Stimulated activated CD4-positive, alpha-beta T cell treated with anti-CD3 and anti-CD28 coated beads, Interleukin-1b, Interleukin-23, amount 100 ng/mL, for 4 hours (primary cell): ENCODE measurements at regions not wholly inside any gene's neighbourhood (a gene's known extent, or its start where the extent isn't known, plus 50 kb on each side); places are given as distances from the start of the nearest gene placed in this dataset.
"Not testable (repeated sequence)": the region's sequence is repeated elsewhere in the genome, so short reads cannot be mapped to it uniquely, and the experiment has no call there.

ENCODE experiments used
- DNase-seq, 2 donors: peaks; one replicate each; pipeline ENCODE4 v3.0.0-alpha.2; 2020; ENCODE audit warnings: low read depth in 2 of 2

DNA sequence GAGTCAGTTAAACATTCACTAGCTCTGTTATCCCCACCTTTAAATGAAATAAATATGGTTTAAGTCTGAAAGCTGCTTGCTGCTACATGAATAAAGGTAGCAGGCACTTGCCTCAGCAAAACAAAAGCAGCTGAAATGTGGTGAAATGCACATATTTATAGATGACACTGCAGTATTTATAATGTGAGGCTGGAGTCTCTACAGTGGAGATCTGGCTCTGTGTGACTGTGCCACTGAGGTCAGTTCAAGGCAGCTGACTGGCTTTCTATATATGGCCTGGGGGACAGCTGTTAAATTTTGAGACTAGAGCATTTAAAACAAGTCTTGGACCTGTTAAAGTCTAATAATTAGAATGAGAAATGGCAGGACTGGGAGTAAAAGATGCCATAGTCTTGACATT, 859.6 kb upstream of the SEMA6A start:
- no peak for DNase-seq

DNA sequence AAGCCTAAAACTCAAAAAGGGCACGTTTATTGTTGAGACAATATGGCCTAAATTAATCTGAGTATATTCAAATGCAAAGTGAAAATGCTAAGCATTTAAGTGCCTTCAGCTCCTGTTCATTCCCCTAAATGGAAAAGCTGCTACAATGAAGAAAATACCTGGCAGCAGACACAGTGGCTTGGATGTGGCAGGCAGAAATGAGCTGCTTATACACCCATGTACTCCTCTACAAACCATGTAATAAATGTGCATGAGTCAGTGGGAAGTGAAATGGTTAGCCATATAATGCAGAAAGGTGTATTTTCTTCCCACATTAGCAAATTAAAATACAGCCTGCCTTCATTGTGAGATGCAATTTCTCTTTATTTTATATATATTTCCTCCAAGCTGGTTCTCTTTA, 859.2 kb upstream of the SEMA6A start:
- no peak for DNase-seq

DNA sequence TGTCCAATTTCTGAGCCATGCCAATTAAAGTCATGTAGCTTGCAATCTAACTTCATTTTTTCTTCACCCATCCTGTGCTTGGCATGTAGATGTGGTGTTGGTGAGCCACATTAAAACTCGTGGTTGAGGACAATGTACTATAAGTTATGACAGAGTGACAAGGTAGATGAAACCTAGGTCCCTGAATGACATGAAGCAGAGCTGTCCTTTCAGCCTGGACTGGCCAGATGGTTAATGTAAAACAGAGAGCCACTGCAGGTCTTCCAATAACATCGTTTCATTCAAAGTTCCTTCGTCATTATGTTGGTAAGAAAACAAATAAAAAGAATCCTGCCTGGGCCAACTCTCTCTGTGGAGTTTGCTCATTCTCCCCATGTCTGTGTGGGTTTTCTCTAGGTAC, 856.5 kb upstream of the SEMA6A start:
- DNase-seq = no peak

DNA sequence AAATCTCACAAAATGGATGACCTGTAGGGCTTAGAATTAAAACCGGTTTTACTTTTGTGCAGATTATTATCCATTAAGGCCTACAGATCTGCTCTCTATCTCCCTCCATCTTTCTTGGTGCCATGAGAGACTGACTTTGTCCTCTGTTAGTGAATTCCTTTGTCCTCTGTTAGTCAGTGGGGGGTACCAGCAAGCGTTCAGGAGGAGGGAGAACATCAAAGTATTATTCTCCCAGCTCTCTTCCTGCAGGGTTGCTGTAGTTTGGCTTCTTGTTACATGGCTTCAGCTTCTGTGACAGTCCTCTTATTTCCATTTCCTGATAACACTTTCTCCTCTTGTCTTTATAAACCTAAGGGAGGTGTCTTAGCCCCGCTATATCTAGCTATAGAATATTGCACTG, 850.5 kb upstream of the SEMA6A start:
- DNase-seq = no peak

DNA sequence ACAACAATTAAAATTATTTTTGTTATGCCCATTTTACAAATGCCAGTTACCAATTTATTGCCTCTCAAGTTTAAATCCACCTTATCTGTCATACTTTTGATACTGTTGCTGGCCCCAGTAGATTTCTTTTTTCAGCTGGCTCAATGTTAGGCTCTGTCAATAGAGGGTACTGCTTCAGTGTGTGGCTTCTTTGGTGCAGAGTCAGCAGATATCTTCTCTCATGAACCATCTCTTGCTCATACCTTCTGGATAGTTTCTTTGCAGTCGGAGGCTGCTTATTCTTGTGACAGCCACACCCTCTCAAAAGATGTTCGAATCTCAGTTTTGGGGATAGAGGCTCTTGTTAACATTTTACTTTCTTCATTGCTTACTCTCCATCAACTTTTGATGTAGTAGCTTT, 849.9 kb upstream of the SEMA6A start:
- no peak for DNase-seq

DNA sequence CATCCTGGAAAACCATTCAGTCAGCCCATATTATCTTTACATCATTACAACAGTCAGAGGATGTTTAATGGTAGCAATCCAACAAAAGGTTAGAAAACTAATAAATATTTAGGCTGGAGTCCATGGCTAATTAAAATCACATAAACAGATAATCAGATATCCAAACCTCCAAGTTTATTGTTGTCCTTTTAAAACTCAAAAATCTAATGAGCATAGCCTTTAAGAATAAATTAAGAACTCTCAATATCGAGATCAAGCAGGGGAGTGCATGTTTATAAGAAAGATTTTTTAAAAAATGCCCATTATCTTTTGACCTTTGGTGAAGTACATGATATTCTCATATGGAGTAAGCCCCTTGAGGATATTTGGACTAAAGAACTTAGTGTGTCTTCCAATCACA, 842.9 kb upstream of the SEMA6A start:
- DNase-seq = no peak

DNA sequence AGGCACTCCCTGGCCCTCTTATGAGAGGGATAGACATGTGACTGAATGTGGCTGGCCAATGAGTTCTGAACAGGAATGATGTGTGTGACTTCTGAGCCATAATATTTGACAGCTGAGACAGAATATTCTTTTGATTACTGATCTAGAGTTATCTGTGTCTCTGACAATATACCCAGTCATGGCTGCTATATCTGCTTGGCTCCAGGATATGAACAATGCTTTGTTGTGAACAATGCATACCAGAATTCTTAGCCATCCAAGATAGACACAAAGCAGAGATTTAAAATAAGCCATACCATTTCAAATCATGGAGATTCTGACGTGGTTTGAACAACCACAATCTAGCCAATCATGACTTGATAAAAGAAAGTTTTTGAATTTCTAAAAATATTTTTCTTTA, 840.3 kb upstream of the SEMA6A start:
- no peak for DNase-seq

DNA sequence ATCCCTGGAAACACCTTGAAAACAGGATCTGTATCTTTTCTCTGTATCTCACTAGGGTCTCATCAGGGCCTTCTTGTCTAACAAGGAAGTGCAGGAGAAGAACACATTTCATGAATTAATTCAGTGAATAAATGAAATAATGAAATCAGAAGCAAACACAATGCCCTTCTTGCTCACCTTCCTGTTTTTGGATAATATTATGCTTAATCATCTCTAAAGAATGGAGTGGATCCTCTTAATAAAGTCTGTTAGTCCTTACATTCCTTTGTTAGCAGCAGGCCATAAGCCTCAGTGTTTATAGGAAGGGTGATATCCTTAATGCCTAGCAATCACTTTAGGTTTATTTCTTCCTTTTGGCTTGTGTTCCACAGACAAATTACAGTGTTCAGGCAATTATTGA, 837.1 kb upstream of the SEMA6A start:
- DNase-seq = no peak

DNA sequence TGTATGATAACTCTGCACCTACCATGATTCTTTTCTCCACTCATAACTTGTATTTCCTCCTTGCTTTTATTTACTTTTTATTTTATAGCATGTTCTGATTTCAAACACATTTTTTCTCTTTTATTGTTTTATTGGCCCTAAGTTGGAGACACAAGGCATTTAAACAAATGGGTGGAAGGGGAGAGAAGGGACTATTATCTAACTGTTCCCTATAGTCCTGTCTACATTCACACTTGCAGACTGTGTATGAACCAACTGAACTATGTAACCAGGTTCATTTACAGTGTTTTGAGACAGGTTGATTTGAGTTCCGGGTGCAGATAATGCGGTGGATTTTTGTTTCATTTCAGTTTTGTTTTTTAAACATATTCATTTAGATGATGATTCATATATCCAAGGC, 830.6 kb upstream of the SEMA6A start:
- no peak for DNase-seq

DNA sequence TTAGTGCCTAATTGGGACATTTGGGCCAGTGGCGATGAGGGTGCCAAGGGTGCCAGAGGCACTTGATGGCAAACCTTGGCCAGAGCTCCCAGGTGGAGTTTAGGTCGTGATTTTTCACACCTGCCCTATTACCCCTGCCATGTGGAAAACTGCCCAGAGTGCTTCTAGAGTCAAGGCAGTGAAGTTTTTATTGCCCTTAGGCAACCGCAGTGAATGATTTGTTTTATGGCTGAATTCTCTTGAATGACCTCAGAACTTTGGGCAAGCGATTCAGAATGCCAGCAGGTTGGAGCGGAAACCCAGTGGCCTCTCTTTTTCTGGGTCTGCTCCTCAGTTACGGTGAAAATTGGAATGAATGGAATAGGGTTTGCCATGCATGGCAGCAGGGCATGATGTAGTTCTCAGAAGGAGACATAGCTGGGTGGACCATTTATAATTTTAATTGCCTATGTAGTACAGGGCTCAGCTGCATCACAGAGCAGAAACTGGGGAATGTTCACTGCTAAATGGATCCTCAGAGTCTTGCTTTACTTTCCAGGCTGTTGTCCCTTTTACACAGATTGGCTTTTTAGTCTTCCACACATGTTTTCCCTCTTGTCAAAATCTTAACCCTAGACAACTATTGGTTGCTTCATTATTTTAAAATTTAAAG, 820.0 kb upstream of the SEMA6A start:
- no peak for DNase-seq

DNA sequence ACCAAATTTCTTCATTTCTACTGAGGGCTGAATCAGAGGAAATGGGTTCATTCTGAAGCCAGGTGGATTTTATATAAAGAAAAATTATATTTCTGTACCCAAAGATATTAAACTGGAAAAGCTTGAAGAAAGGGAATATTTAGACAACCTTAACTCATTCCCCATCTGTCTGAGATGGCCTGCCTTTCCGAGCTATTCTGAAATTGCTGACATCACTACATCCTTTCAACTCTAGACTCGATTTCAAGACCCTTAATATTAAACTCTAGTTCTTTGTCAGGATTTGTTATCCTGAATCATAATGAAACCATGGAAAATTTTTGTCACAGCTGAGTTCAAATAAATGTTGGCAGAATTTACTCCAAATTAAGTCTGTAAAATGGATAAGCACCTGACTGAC, 818.5 kb upstream of the SEMA6A start:
- DNase-seq = no peak

DNA sequence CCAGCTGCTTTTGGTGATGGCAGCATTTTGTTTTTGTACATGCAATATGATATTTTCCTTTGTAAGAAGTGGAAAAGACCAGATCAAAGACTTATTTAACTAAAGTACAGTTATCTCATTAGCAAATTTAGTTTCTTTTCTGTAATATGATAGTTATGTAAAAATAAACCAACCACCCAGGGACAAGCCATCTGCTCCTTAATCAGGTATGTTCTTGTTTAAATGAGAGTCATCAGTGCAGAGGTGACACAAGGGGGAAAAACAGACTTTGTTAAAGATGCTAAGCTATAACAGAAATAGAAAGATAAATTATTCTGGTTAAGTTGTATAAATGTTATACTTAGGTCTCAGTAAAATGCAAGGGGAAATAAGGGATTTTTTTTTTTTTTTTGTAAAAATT, 805.7 kb upstream of the SEMA6A start:
- no peak for DNase-seq

DNA sequence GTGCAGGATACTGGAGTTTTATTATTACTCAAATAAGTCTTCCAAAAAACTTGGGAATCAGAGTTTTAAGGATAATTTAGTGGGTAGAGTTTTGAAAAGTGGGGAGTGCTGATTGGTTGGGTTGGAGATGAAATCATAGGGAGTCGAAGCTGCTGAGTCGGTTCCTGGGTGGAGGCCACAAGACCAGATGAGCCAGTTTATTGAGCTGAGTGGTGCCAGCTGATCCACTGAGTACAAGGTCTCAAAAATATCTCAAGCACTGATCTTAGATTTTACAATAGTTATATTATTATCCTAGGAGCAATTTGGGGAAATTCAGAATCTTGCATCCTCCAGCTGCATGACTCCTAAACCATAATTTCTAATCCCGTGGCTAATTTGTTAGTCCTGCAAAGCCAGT, 804.9 kb upstream of the SEMA6A start:
- DNase-seq = no peak

DNA sequence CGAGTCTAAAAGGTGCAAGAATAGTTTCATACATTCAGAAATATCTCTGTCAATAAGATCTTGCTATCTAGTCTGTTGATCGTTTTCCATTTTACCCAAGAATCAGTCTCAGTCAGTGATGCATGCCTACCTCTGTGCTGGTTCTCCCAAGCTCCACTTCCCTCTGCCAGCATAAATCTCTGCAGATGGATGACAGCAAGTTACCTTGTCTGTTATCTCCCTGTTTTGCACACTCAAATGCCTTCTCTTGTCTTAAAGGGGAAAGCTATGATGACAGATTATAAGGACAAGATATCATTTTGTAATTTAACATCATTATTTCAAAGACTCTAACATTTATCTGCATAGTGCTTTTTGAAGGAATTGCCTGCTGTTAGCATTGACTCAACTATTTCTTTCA, 802.1 kb upstream of the SEMA6A start:
- DNase-seq = no peak

DNA sequence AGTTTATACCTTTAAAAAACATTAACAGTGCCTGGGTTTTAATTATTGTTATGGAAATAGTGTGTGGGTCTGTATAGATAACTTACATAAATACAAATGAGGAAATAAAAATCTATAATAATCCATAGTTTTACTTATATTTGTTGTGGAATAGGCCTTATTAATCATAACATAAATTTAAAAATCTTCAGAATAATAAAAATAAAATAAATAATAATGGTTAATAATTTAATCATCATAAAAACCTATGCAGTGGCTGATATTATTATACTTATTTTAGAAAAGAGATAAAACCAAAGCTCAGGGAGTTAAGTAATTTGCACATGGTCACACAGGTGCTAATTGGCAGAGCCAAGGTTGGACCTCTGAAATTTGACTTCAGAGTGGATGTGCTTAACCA, 785.3 kb upstream of the SEMA6A start:
- no peak for DNase-seq

DNA sequence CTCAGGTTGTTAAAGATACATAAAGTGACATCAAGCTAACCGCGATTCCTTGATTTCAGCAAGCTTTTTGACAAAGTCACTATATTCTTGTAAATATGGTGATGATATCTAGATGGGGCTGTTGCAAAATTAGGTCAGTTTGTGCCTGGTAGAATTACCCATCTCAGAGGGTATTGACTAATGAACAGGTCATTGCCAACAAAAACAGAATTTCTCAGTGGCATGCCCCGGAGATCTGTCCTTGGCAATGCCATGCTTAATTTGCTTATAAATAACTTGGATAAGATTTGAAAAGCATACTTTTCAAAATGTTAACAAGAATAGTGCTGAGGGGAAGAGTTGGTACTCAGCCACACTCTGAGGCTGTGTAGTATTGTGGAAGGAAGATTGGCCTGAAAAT, 783.3 kb upstream of the SEMA6A start:
- DNase-seq = no peak

DNA sequence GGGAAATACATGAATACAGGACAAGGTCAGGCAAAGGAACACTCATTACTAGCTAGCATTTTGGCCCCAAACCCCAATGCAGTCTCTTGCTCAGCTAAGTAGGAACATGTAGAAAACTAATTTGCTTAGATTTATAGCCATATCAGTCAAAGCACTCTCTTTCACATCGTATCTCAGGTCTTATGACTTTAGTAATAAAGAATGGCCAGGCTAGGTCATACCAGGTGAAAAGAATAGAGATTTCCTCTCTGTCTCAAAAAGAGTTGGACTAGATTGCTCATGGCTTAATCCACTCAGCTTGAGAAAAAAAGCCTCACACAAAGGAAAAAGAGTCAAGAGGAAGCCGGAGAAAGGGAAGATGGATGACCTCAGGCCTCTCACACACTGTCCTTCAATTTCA, 772.7 kb upstream of the SEMA6A start:
- DNase-seq = no peak

DNA sequence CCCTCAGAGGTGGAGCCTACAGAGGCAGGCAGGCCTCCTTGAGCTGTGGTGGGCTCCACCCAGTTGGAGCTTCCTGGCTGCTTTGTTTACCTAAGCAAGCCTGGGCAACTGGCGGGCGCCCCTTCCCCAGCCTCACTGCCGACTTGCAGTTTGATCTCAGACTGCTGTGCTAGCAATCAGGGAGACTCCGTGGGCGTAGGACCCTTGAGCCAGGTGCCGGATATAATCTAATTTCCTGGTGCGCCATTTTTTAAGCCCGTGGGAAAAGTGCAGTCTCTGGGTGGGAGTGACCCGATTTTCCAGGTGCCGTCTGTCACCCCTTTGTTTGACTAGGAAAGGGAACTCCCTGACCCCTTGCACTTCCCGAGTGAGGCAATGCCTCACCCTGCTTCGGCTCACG, 769.1 kb upstream of the SEMA6A start:
- DNase-seq = not testable (repeated sequence)

DNA sequence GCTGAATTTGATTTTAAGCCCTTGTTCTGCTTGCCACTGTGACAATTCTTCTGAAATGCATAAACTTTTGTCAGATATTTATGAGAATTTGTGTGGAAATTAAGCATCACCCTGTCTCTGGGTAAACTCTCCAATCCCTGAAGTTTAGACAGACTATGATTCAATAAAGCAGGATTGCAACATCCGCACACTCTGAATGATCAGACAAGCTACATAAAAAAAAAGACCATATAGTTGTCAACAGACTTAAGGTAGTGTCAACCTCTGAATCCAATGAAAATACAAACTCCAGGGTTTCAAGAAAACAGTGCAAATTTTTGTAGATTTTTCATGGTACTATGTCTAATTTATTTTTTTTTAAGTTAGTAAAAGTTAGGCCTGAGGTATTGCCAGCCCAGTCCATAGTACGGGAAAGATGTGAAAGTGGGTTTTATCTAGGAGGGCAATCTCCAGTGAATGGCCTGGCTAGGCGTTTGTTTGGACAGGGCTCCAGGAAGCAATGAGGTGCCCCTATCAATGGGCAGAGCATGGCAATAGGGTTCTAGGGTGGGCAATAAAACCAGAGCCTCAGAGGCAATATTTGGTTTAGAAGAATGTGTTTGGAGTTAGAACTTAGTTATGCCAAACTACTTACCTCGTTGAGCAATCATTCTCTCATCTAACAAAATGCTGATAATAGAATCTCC, 762.6 kb upstream of the SEMA6A start:
- no peak for DNase-seq

DNA sequence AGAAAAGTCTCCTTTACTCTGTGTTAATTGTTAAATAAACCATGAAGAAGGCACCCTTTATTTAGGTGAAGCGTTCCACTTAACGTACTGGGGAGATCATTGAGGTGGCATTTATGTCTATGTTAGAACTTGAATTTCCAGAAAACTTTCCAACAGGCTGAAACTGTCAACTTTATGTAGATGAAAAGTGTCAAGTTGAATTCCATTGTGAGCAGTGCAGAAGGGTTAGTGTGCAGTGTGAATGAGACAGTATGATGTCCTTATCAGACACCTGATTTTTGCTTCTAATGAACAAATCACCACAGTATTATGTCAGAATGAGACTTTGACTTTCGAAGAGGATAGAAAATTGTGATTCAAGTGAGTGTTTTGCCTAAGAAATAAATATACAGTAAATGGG, 761.6 kb upstream of the SEMA6A start:
- no peak for DNase-seq

DNA sequence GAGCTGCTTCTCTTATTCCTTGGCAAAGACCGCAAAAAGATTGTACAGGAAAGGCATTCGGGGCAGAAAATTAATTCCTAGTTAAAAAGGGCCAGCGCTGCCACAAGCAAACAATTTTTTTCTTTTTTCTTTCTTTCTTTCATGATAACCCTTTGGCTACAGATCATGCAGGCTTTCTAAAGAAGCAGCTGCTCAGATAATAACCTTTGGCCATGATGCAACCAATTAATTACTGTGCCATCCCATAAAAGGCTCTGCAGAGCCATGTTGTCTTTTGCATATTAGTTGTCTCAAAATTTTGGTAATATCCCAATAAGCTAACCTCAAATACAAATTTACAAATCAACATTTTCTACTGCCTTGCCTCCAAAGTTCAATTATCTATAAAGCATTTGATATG, 758.4 kb upstream of the SEMA6A start:
- DNase-seq = no peak

DNA sequence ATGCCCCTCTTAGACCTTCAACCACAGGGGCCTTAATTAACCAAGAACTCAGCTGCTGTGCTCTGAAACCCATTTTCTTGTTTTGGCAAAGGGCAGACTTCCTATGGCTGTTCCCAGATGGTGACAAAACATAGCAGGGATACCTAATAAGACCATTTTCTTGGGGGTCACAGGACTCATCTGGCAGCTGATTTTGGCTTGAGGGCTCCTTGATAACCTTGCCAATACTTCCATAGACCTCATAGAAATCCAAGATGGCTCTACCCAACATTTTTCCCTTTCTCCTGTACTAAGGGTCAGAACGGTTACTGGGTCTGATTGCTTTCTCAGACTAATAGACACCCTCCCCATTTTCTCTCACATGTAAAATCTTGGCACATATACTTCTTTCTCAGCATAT, 757.7 kb upstream of the SEMA6A start:
- DNase-seq = no peak

DNA sequence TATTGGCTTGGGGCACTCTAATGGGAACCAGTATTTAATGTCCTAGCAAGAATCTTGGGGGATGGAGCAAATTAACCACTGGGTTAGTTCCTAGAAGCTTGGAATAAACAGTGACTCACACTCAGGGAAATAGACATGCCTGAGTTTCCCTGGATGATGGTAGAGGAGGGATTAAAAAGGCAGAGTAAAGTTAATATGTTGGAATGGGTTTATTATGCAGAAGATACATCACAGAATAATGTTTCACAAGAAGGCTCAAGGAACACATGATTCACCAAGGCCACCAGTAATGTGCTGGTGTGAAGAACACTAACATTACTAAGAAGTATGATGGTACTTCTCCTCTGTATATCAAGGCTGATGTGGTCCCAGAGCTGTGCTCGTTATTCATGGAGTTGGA, 752.9 kb upstream of the SEMA6A start:
- no peak for DNase-seq

DNA sequence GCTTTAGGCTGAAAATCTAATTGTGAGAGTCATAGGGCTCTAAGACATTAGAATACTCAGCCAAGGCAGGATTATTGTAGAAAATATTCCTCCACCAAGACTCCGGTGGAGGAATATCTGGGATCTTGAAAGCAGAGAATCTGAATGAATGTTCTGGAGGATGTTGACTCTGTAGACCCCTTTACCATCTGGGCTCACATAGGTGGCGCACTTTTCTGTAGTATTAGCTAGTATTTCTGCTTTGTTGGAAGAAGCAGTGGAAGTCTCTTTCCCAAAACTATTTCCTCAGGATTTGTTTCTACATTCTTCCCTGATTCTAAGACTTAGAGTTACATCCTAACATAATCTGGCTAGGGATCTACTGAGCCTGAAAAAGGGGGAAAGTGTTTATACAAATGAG, 752.4 kb upstream of the SEMA6A start:
- no peak for DNase-seq
